ENCODE measurements at regions not wholly inside any gene's neighbourhood (a gene's known extent, or its start where the extent isn't known, plus 50 kb on each side); places are given as distances from the start of the nearest gene placed in this dataset.
"Not testable (repeated sequence)": the region's sequence is repeated elsewhere in the genome, so short reads cannot be mapped to it uniquely, and the experiment has no call there.

GRCh38 chr5:166725593-166725992 is 1565.9 kb upstream of the WWC1 start:
- H3K4me1 ChIP-seq: no peaks in the 10 kb centered on the region
- WGBS, 2 donors: 72 to 78% methylated on average over 1 of the region's 1 CpG
- no peak for TF ChIP-seq POLR2A (IDR thresholded peaks at IDR 0.05)
- TF ChIP-seq CTCF (IDR thresholded peaks at IDR 0.05): no peak
- H3K27me3 ChIP-seq: no peaks in the 10 kb centered on the region
- H3K4me3 ChIP-seq (replicated peaks in 1 of 3): no peak overlapping the region
- no peak for DNase-seq
- no peaks in the 10 kb centered on the region for H3K36me3 ChIP-seq
- no peak overlapping the region for H3K27ac ChIP-seq
- intact Hi-C loops (cut with DNase I): no loop called here
- no peaks in the 10 kb centered on the region for H3K9me3 ChIP-seq

GRCh38 chr5:166726406-166726805 is 1565.0 kb upstream of the WWC1 start:
- intact Hi-C loops (cut with DNase I): no loop called here

GRCh38 chr5:166742951-166743350 is 1548.5 kb upstream of the WWC1 start:
- 79 to 85% methylated on average over 4 of the region's 4 CpGs for WGBS, 2 donors

More at GRCh38 chr5:166726406-166726805, 1565.0 kb upstream of the WWC1 start:
- no peaks in the 10 kb centered on the region for H3K36me3 ChIP-seq
- no peak overlapping the region for H3K4me3 ChIP-seq (replicated peaks in 1 of 3)
- no peaks in the 10 kb centered on the region for H3K27me3 ChIP-seq
- no peak overlapping the region for H3K27ac ChIP-seq
- 75 to 84% methylated on average over 1 of the region's 1 CpG for WGBS, 2 donors
- no peak for TF ChIP-seq POLR2A (IDR thresholded peaks at IDR 0.05)
- no peak for TF ChIP-seq CTCF (IDR thresholded peaks at IDR 0.05)
- H3K9me3 ChIP-seq: no peaks in the 10 kb centered on the region
- no peaks in the 10 kb centered on the region for H3K4me1 ChIP-seq
- no peak for DNase-seq

GRCh38 chr5:166746506-166746905 is 1544.9 kb upstream of the WWC1 start:
- H3K36me3 ChIP-seq: no peaks in the 10 kb centered on the region
- no peak overlapping the region for H3K27ac ChIP-seq
- no peaks in the 10 kb centered on the region for H3K27me3 ChIP-seq
- WGBS, 2 donors: 97 to 98% methylated on average over 2 of the region's 2 CpGs
- H3K4me3 ChIP-seq (replicated peaks in 1 of 3): no peak overlapping the region
- no peaks in the 10 kb centered on the region for H3K4me1 ChIP-seq
- intact Hi-C loops (cut with DNase I): no loop called here
- DNase-seq: no peak
- no peak for TF ChIP-seq CTCF (IDR thresholded peaks at IDR 0.05)
- H3K9me3 ChIP-seq: no peaks in the 10 kb centered on the region

More at GRCh38 chr5:166742951-166743350, 1548.5 kb upstream of the WWC1 start:
- H3K27ac ChIP-seq; H3K9me3 ChIP-seq; H3K4me3 ChIP-seq (replicated peaks in 1 of 3); H3K36me3 ChIP-seq; H3K4me1 ChIP-seq; DNase-seq; intact Hi-C loops (cut with DNase I); H3K27me3 ChIP-seq: not testable (repeated sequence)

- TF ChIP-seq CTCF (IDR thresholded peaks at IDR 0.05): no peak
- no peak for TF ChIP-seq POLR2A (IDR thresholded peaks at IDR 0.05)
- intact Hi-C loops (cut with DNase I): no loop called here
- Histone ChIP-seq H3K27me3 (no peaks in the 10 kb centered on the region), H3K9me3 (no peaks in the 10 kb centered on the region), H3K4me1 (no peaks in the 10 kb centered on the region), H3K27ac (no peak overlapping the region), H3K4me3 (replicated peaks in 1 of 3) (no peak overlapping the region), H3K36me3 (no peaks in the 10 kb centered on the region)
- DNase-seq: no peak
These were observed 1541.1 kb upstream of the WWC1 start for GRCh38 chr5:166750376-166750775.

- Histone ChIP-seq H3K4me1 (no peaks in the 10 kb centered on the region), H3K27me3 (no peaks in the 10 kb centered on the region), H3K36me3 (no peaks in the 10 kb centered on the region), H3K27ac (no peak overlapping the region), H3K9me3 (no peaks in the 10 kb centered on the region), H3K4me3 (replicated peaks in 1 of 3) (no peak overlapping the region)
- TF ChIP-seq POLR2A (IDR thresholded peaks at IDR 0.05): no peak
- no peak for TF ChIP-seq CTCF (IDR thresholded peaks at IDR 0.05)
- no peak for DNase-seq
- intact Hi-C loops (cut with DNase I): no loop called here
These were observed 1533.3 kb upstream of the WWC1 start for GRCh38 chr5:166758151-166758550.

Data from thyroid gland (tissue), 4 donors.